Trophoblast cell (in vitro differentiated cells and primary cell): ENCODE measurements at regions not wholly inside any gene's neighbourhood (a gene's known extent, or its start where the extent isn't known, plus 50 kb on each side); places are given as distances from the start of the nearest gene placed in this dataset.

Experiments used
- DNase-seq, 2 donors: peaks; one replicate each; pipeline ENCODE4 v3.0.0-alpha.2; 2016
- H2AFZ ChIP-seq: 2 replicates; pipeline ENCODE4 v1.6.1; 2013; ENCODE audit warnings: low read length, moderate library complexity, mild to moderate bottlenecking; ENCODE audit not compliant: insufficient read depth, poor library complexity
- H2AK5ac ChIP-seq: 2 replicates; pipeline ENCODE4 v1.6.1; 2013; ENCODE audit warnings: mild to moderate bottlenecking, low read length
- H2BK120ac ChIP-seq: 2 replicates; pipeline ENCODE4 v1.6.1; 2013; ENCODE audit warnings: low read length, mild to moderate bottlenecking, moderate library complexity; ENCODE audit not compliant: insufficient read depth, poor library complexity
- H2BK12ac ChIP-seq: 2 replicates; pipeline ENCODE4 v1.6.1; 2013; ENCODE audit warnings: mild to moderate bottlenecking, low read length, moderate library complexity
- H2BK5ac ChIP-seq: 2 replicates; pipeline ENCODE4 v1.6.1; 2013; ENCODE audit warnings: low read length, low read depth, moderate library complexity, mild to moderate bottlenecking; ENCODE audit not compliant: poor library complexity
- H3K14ac ChIP-seq: 2 replicates; pipeline ENCODE4 v1.6.1; 2013; ENCODE audit warnings: mild to moderate bottlenecking, low read length
- H3K18ac ChIP-seq: 2 replicates; pipeline ENCODE4 v1.6.1; 2013; ENCODE audit warnings: mild to moderate bottlenecking, low read length
- H3K23ac ChIP-seq: 2 replicates; pipeline ENCODE4 v1.6.1; 2013; ENCODE audit warnings: low read length
- H3K27ac ChIP-seq: 2 replicates; pipeline ENCODE4 v1.5.1; 2013; ENCODE audit warnings: low read depth, mild to moderate bottlenecking, inconsistent platforms, low read length, moderate library complexity
- H3K27me3 ChIP-seq: 2 replicates; pipeline ENCODE4 v1.6.1; 2013; ENCODE audit warnings: inconsistent platforms, mild to moderate bottlenecking, low read length, moderate library complexity; ENCODE audit not compliant: insufficient read depth
- H3K36me3 ChIP-seq, 2 experiments: 1 replicate in 1 of 2; 2 replicates in 1 of 2; pipeline ENCODE4 v1.6.1; 2013; ENCODE audit warnings: low read length in 2 of 2, mild to moderate bottlenecking in 2 of 2, moderate library complexity in 1 of 2; ENCODE audit not compliant: insufficient read depth in 2 of 2, control insufficient read depth in 1 of 2
- H3K4ac ChIP-seq: 2 replicates; pipeline ENCODE4 v1.6.1; 2013; ENCODE audit warnings: low read depth, mild to moderate bottlenecking, low read length, moderate library complexity
- H3K4me1 ChIP-seq, 2 experiments: 1 replicate in 1 of 2; 2 replicates in 1 of 2; pipeline ENCODE4 v1.6.1; 2013; ENCODE audit warnings: low read length in 2 of 2, mild to moderate bottlenecking in 2 of 2, moderate library complexity in 1 of 2; ENCODE audit not compliant: insufficient read depth in 2 of 2, control insufficient read depth in 1 of 2
- H3K4me2 ChIP-seq: 2 replicates; pipeline ENCODE4 v1.6.1; 2013; ENCODE audit warnings: inconsistent platforms, mild to moderate bottlenecking, low read length, moderate library complexity
- H3K4me3 ChIP-seq: 2 replicates; pipeline ENCODE4 v1.5.1; 2013; ENCODE audit warnings: mild to moderate bottlenecking, low read depth, low read length, inconsistent platforms
- H3K79me1 ChIP-seq: one replicate; pipeline ENCODE4 v1.6.1; 2013; ENCODE audit warnings: low read length
- H3K79me2 ChIP-seq: 2 replicates; pipeline ENCODE4 v1.6.1; 2013; ENCODE audit warnings: low read length, mild to moderate bottlenecking; ENCODE audit not compliant: control insufficient read depth, insufficient read depth, poor library complexity
- H3K9ac ChIP-seq: 2 replicates; pipeline ENCODE4 v1.6.1; 2013; ENCODE audit warnings: mild to moderate bottlenecking, low read length
- H3K9me3 ChIP-seq: 2 replicates; pipeline ENCODE4 v1.6.1; 2013; ENCODE audit warnings: low read depth, mild to moderate bottlenecking, control low read depth, inconsistent platforms, low read length; ENCODE audit not compliant: insufficient read depth
- H4K12ac ChIP-seq: 2 replicates; pipeline ENCODE4 v1.6.1; 2013; ENCODE audit warnings: low read depth, mild to moderate bottlenecking, low read length, moderate library complexity
- H4K8ac ChIP-seq: 2 replicates; pipeline ENCODE4 v1.6.1; 2013; ENCODE audit warnings: low read depth, mild to moderate bottlenecking, low read length, moderate library complexity
- H4K91ac ChIP-seq: one replicate; pipeline ENCODE4 v1.6.1; 2013; ENCODE audit warnings: low read depth, mild to moderate bottlenecking, low read length, moderate library complexity
- WGBS: extraction: QIAGEN DNeasy Blood & Tissue Kit; methylation state at CpG from one replicate; pipeline ENCODE4 v1.1.7; 2013; ENCODE audit warnings: missing lambda C conversion rate; ENCODE audit not compliant: insufficient read length, insufficient coverage; ENCODE audit errors: extremely low coverage; 5-methylcytosine and 5-hydroxymethylcytosine counted together

GRCh38 chrX:1935805-1936204 lies 320.9 kb downstream of the ASMT start:
- no peak overlapping the region for H3K27ac ChIP-seq
- no peaks in the 10 kb centered on the region for H3K79me2 ChIP-seq
- no peak overlapping the region for H2BK5ac ChIP-seq
- no peak overlapping the region for H2AK5ac ChIP-seq
- no peaks in the 10 kb centered on the region for H3K27me3 ChIP-seq
- H3K4me3 ChIP-seq = no peak overlapping the region
- no peak for DNase-seq
- H3K4me2 ChIP-seq = no peak overlapping the region
- H4K91ac ChIP-seq = no peak overlapping the region
- H3K14ac ChIP-seq = no peak overlapping the region
- no peak overlapping the region for H3K23ac ChIP-seq
- no peak overlapping the region for H4K12ac ChIP-seq
- H3K18ac ChIP-seq = no peak overlapping the region
- H2AFZ ChIP-seq = no peak overlapping the region
- no peak overlapping the region for H3K4ac ChIP-seq
- no peak overlapping the region for H2BK12ac ChIP-seq
- no peaks in the 10 kb centered on the region for H3K4me1 ChIP-seq
- H4K8ac ChIP-seq = no peak overlapping the region
- H2BK120ac ChIP-seq = no peak overlapping the region
- H3K9ac ChIP-seq = no peak overlapping the region
- no CpG with 5 or more reads among the region's 4 CpGs for WGBS
- H3K79me1 ChIP-seq = no peaks in the 10 kb centered on the region
- no peaks in the 10 kb centered on the region for H3K36me3 ChIP-seq
- no peaks in the 10 kb centered on the region for H3K9me3 ChIP-seq

GRCh38 chrX:1938190-1938589 lies 323.3 kb downstream of the ASMT start:
- Histone ChIP-seq H4K91ac (no peak overlapping the region), H3K14ac (no peak overlapping the region), H3K27ac (no peak overlapping the region), H3K18ac (no peak overlapping the region), H3K4me3 (no peak overlapping the region), H3K79me2 (no peaks in the 10 kb centered on the region), H3K9me3 (no peaks in the 10 kb centered on the region), H2BK12ac (no peak overlapping the region), H3K4ac (no peak overlapping the region), H4K8ac (no peak overlapping the region), H4K12ac (no peak overlapping the region), H2AFZ (no peak overlapping the region), H3K27me3 (no peaks in the 10 kb centered on the region), H3K4me2 (no peak overlapping the region), H3K79me1 (no peaks in the 10 kb centered on the region), H3K36me3 (no peaks in the 10 kb centered on the region), H2BK5ac (no peak overlapping the region), H3K9ac (no peak overlapping the region), H2BK120ac (no peak overlapping the region), H3K23ac (no peak overlapping the region), H3K4me1 (no peaks in the 10 kb centered on the region), H2AK5ac (no peak overlapping the region)
- DNase-seq = no peak
- WGBS = no CpG with 5 or more reads among the region's 6 CpGs

- no peaks in the 10 kb centered on the region for H3K79me2 ChIP-seq
- WGBS = no CpG with 5 or more reads among the region's 6 CpGs
- no peak overlapping the region for H2BK12ac ChIP-seq
Observed at GRCh38 chrX:1941321-1941720, 326.5 kb downstream of the ASMT start.

GRCh38 chrX:1945879-1946278 lies 331.0 kb downstream of the ASMT start:
- no peaks in the 10 kb centered on the region for H3K9me3 ChIP-seq
- H2BK5ac ChIP-seq = no peak overlapping the region
- H4K8ac ChIP-seq = no peak overlapping the region
- WGBS = no CpG with 5 or more reads among the region's 10 CpGs
- H2AFZ ChIP-seq = no peak overlapping the region
- H3K27ac ChIP-seq = no peak overlapping the region
- H2AK5ac ChIP-seq = no peak overlapping the region
- no peak overlapping the region for H3K14ac ChIP-seq
- H3K79me2 ChIP-seq = no peaks in the 10 kb centered on the region
- H3K9ac ChIP-seq = no peak overlapping the region
- no peaks in the 10 kb centered on the region for H3K4me1 ChIP-seq
- H3K4me2 ChIP-seq = no peak overlapping the region
- DNase-seq = no peak
- H4K12ac ChIP-seq = no peak overlapping the region
- no peak overlapping the region for H3K18ac ChIP-seq
- H3K23ac ChIP-seq = no peak overlapping the region
- no peak overlapping the region for H4K91ac ChIP-seq
- H3K36me3 ChIP-seq = no peaks in the 10 kb centered on the region
- no peak overlapping the region for H2BK120ac ChIP-seq
- no peaks in the 10 kb centered on the region for H3K27me3 ChIP-seq
- H3K79me1 ChIP-seq = no peaks in the 10 kb centered on the region
- no peak overlapping the region for H3K4me3 ChIP-seq
- no peak overlapping the region for H3K4ac ChIP-seq
- no peak overlapping the region for H2BK12ac ChIP-seq

More at GRCh38 chrX:1941321-1941720, 326.5 kb downstream of the ASMT start:
- no peak for DNase-seq
- no peak overlapping the region for H4K12ac ChIP-seq
- no peak overlapping the region for H3K18ac ChIP-seq
- no peaks in the 10 kb centered on the region for H3K27me3 ChIP-seq
- no peak overlapping the region for H2AFZ ChIP-seq
- H3K79me1 ChIP-seq = no peaks in the 10 kb centered on the region
- no peak overlapping the region for H2AK5ac ChIP-seq
- H3K4me1 ChIP-seq = no peaks in the 10 kb centered on the region
- no peak overlapping the region for H3K4ac ChIP-seq
- H3K9ac ChIP-seq = no peak overlapping the region
- no peak overlapping the region for H3K4me2 ChIP-seq
- H3K27ac ChIP-seq = no peak overlapping the region
- no peaks in the 10 kb centered on the region for H3K36me3 ChIP-seq
- H4K91ac ChIP-seq = no peak overlapping the region
- H2BK120ac ChIP-seq = no peak overlapping the region
- no peak overlapping the region for H4K8ac ChIP-seq
- no peak overlapping the region for H3K4me3 ChIP-seq
- H2BK5ac ChIP-seq = no peak overlapping the region
- H3K9me3 ChIP-seq = no peaks in the 10 kb centered on the region
- no peak overlapping the region for H3K14ac ChIP-seq
- H3K23ac ChIP-seq = no peak overlapping the region
